HepG2 (cell line): ENCODE measurements at regions not wholly inside any gene's neighbourhood (a gene's known extent, or its start where the extent isn't known, plus 50 kb on each side); places are given as distances from the start of the nearest gene placed in this dataset.

Experiments used
- ATAC-seq: fragments of 200-7000 bp; cut with Tn5 transposase; 3 replicates; pipeline ENCODE4 v1.9.1; 2020; ENCODE audit warnings: mild to moderate bottlenecking, moderate library complexity
- BruUV-seq: library from RNA; stranded (reverse); fragments of 400-500 nt; replicated peaks from 2 replicates; lab custom pipeline; 2021; lab: Mats Ljungman, UMichigan
- CTCF ChIA-PET: fragments of 300-600 bp; formaldehyde crosslinking; extraction: SDS; loops from one replicate; lab custom pipeline; 2021; ENCODE audit warnings: low total read pairs, inconsistent platforms, low intra/inter-chr PET ratio; lab: Yijun Ruan, JAX
- POLR2A ChIA-PET: fragments of 350-600 bp; sonication (Branson Sonifier 250); formaldehyde crosslinking; loops from one replicate; lab custom pipeline; 2020; ENCODE audit warnings: antibody characterized with exemption, inconsistent platforms; lab: Yijun Ruan, JAX
- DNase-seq: peaks from one replicate; pipeline ENCODE4 v3.0.0-alpha.2; 2015; ENCODE audit warnings: low spot score
- FAIRE-seq: peaks from 3 replicates; lab custom pipeline; 2011; peaks lifted over from hg19 to GRCh38; lab: Jason Lieb, UNC
- H2AFZ ChIP-seq: one replicate; pipeline ENCODE4 v1.6.1; 2011; ENCODE audit warnings: low read length, inconsistent platforms
- H3K27ac ChIP-seq: fragments of 300-600 bp; 3 replicates; pipeline ENCODE4 v1.8.0; 2011; ENCODE audit warnings: mixed run types, mild to moderate bottlenecking, mixed read lengths, low read length, inconsistent platforms; ENCODE audit not compliant: insufficient read depth; ENCODE audit errors: extremely low read length
- H3K27me3 ChIP-seq, 2 experiments: fragments of 200-600 bp in 1 of 2; 2 replicates in 1 of 2; 3 replicates in 1 of 2; pipeline versions ENCODE4 v1.6.0 to v1.8.0; 2011; ENCODE audit warnings: low read length in 2 of 2, mild to moderate bottlenecking in 2 of 2, moderate library complexity in 2 of 2, inconsistent platforms in 1 of 2; ENCODE audit not compliant: insufficient read depth in 2 of 2, control insufficient read depth in 1 of 2
- H3K36me3 ChIP-seq, 2 experiments: fragments of 200-600 bp in 1 of 2; replicated peaks in 1 of 2; 2 replicates in 1 of 2; 3 replicates in 1 of 2; pipeline versions ENCODE4 v1.5.1 to v1.8.0; 2011; ENCODE audit warnings: low read length in 2 of 2, inconsistent platforms in 1 of 2; ENCODE audit not compliant: insufficient read depth in 2 of 2, control insufficient read depth in 1 of 2
- H3K4me1 ChIP-seq: 2 replicates; pipeline ENCODE4 v1.5.1; 2012; ENCODE audit warnings: low read length, inconsistent platforms; ENCODE audit not compliant: insufficient read depth
- H3K4me2 ChIP-seq: 2 replicates; pipeline ENCODE4 v1.6.0; 2011; ENCODE audit warnings: low read depth, low read length, inconsistent platforms
- H3K4me3 ChIP-seq, 3 experiments: fragments of 200-600 bp in 1 of 3; sonication (generic), shearing (Covaris generic) in 1 of 3; replicated peaks in 1 of 3; 2 replicates each; pipeline ENCODE4 v1.5.1; 2011 to 2016; ENCODE audit warnings: low read length in 3 of 3, inconsistent platforms in 2 of 3, low read depth in 2 of 3, mild to moderate bottlenecking in 2 of 3, control low read depth in 1 of 3, mixed read lengths in 1 of 3; ENCODE audit not compliant: insufficient read depth in 1 of 3
- H3K79me2 ChIP-seq: one replicate; pipeline ENCODE4 v1.6.1; 2011; ENCODE audit warnings: low read length, inconsistent platforms; ENCODE audit not compliant: insufficient read depth
- H3K9ac ChIP-seq: 2 replicates; pipeline ENCODE4 v1.6.0; 2011; ENCODE audit warnings: mild to moderate bottlenecking, low read depth, low read length, inconsistent platforms; ENCODE audit not compliant: insufficient read depth
- H3K9me3 ChIP-seq: 2 replicates; pipeline ENCODE4 v1.5.1; 2012; ENCODE audit warnings: mild to moderate bottlenecking, low read length
- H4K20me1 ChIP-seq: 2 replicates; pipeline ENCODE4 v1.6.0; 2011; ENCODE audit warnings: inconsistent platforms, mild to moderate bottlenecking, low read length, moderate library complexity; ENCODE audit not compliant: insufficient read depth
- CENPT ChIP-seq: sonication (generic); formaldehyde crosslinking; IDR thresholded peaks from 2 replicates; pipeline ENCODE4 v1.8.0; 2022; ENCODE audit warnings: low read depth, mild to moderate bottlenecking, moderate library complexity, missing genetic modification reagents
- DNMT3B ChIP-seq: conservative IDR thresholded peaks from 2 replicates; pipeline ENCODE4 v1.6.1; 2016; ENCODE audit warnings: missing biosample characterization, control low read depth
- HOXD1 ChIP-seq: sonication (generic); formaldehyde crosslinking; IDR thresholded peaks from 2 replicates; pipeline ENCODE4 v1.5.0; 2020; ENCODE audit warnings: missing genetic modification reagents
- LRRFIP1 ChIP-seq: sonication (generic); formaldehyde crosslinking; conservative IDR thresholded peaks from 2 replicates; pipeline ENCODE4 v1.4.0; 2020; ENCODE audit warnings: missing genetic modification reagents
- MAFF ChIP-seq: IDR thresholded peaks from 2 replicates; pipeline ENCODE4 v1.6.1; 2011; ENCODE audit warnings: low read depth, low read length, improper control_type of control experiment
- NFATC3 ChIP-seq: sonication (generic); formaldehyde crosslinking; IDR thresholded peaks from 2 replicates; pipeline ENCODE4 v1.5.1; 2020; ENCODE audit warnings: mild to moderate bottlenecking, missing genetic modification reagents
- NFYB ChIP-seq: sonication (generic); formaldehyde crosslinking; IDR thresholded peaks from 2 replicates; pipeline ENCODE4 v1.4.0; 2020; ENCODE audit warnings: missing genetic modification reagents
- SALL1 ChIP-seq: sonication (generic); formaldehyde crosslinking; IDR thresholded peaks from 2 replicates; pipeline ENCODE4 v1.8.0; 2022; ENCODE audit warnings: mild to moderate bottlenecking, missing genetic modification reagents
- SOX6 ChIP-seq, 2 experiments: fragments of 450-650 bp in 1 of 2; sonication (generic) in 1 of 2; formaldehyde crosslinking in 1 of 2; IDR thresholded peaks; 2 replicates each; pipeline versions ENCODE4 v1.4.0 to v1.6.1; 2017 to 2020; ENCODE audit warnings: antibody characterized with exemption in 1 of 2, mild to moderate bottlenecking in 1 of 2, missing genetic modification reagents in 1 of 2
- ZBTB4 ChIP-seq: sonication (generic); formaldehyde crosslinking; IDR thresholded peaks from 2 replicates; pipeline ENCODE4 v1.4.0; 2020; ENCODE audit warnings: missing genetic modification reagents, mild to moderate bottlenecking, borderline replicate concordance
- ZHX2 ChIP-seq, 2 experiments: sonication (generic) in 1 of 2; formaldehyde crosslinking in 1 of 2; IDR thresholded peaks; 2 replicates each; pipeline versions ENCODE4 v1.6.1 to v1.9.0; 2014 to 2022; ENCODE audit warnings: antibody characterized with exemption in 1 of 2, borderline replicate concordance in 1 of 2, inconsistent platforms in 1 of 2, low read depth in 1 of 2, missing genetic modification reagents in 1 of 2
- ZNF883 ChIP-seq: sonication (generic); formaldehyde crosslinking; IDR thresholded peaks from 2 replicates; pipeline ENCODE4 v1.5.1; 2020; ENCODE audit warnings: mild to moderate bottlenecking, missing genetic modification reagents; ENCODE audit errors: not compliant biosample characterization
- WGBS: methylation state at CpG from one replicate; pipeline ENCODE4 v1.1.6; 2017; ENCODE audit warnings: low lambda C conversion rate; 5-methylcytosine and 5-hydroxymethylcytosine counted together
- in situ Hi-C: cut with HindIII; loops from 2 replicates; pipeline ENCODE4 v1.10.0; 2017; ENCODE audit warnings: low pct_unique_long_range_greater_than_20kb; ENCODE audit not compliant: extremely low pct_ligation_motif_present
- intact Hi-C: fragments of 100-400 bp; cut with micrococcal nuclease; formaldehyde crosslinking; loops from one replicate; pipeline ENCODE4 v1.10.0; 2022; ENCODE audit not compliant: unreplicated experiment

GRCh38 chr6:98634569-98634968 is 199.8 kb upstream of the POU3F2 start (continued):
- no peak for TF ChIP-seq ZHX2 (IDR thresholded peaks at IDR 0.05; ENCODE audit: low read depth)
- TF ChIP-seq ZHX2 (CRISPR knock-in tag; IDR thresholded peaks at IDR 0.05; ENCODE audit: borderline replicate concordance), result no peak

- Histone ChIP-seq H3K27me3 (no peaks in the 10 kb centered on the region), H3K9ac (no peak overlapping the region), H2AFZ (no peak overlapping the region), H3K4me3 (no peak overlapping the region), H4K20me1 (no peaks in the 10 kb centered on the region), H3K4me1 (no peaks in the 10 kb centered on the region), H3K79me2 (no peaks in the 10 kb centered on the region), H3K36me3 (no peaks in the 10 kb centered on the region), H3K27ac (no peak overlapping the region), H3K9me3 (no peaks in the 10 kb centered on the region), H3K4me2 (no peak overlapping the region)
- FAIRE-seq (no peak), ATAC-seq (no peak), DNase-seq (no peak)
- 27% methylated on average over 2 of the region's 2 CpGs for WGBS
- CTCF ChIA-PET, result no interaction called here
- POLR2A ChIA-PET, result no interaction called here
- no TSS peak for BruUV-seq
- in situ Hi-C loops, result no loop called here
- intact Hi-C loops, result no loop called here
- TF ChIP-seq DNMT3B (CRISPR knock-in tag) (no peak), ZBTB4 (CRISPR knock-in tag) (no peak), MAFF (no peak), SOX6 (IDR thresholded peaks at IDR 0.05) (no peak), SOX6 (CRISPR knock-in tag; IDR thresholded peaks at IDR 0.05) (no peak), LRRFIP1 (CRISPR knock-in tag) (no peak), CENPT (CRISPR knock-in tag) (no peak), NFYB (CRISPR knock-in tag) (no peak), ZNF883 (CRISPR knock-in tag) (no peak), NFATC3 (CRISPR knock-in tag) (no peak), HOXD1 (CRISPR knock-in tag) (no peak), SALL1 (CRISPR knock-in tag) (no peak)
Observed at GRCh38 chr6:98635191-98635590, 199.2 kb upstream of the POU3F2 start.
